Neural cell (in vitro differentiated cells): ENCODE measurements at regions not wholly inside any gene's neighbourhood (a gene's known extent, or its start where the extent isn't known, plus 50 kb on each side); places are given as distances from the start of the nearest gene placed in this dataset.
A peak's percentile ranks its signal among the peaks of the same experiment; 100 is the strongest.

Experiments
- H2AFZ ChIP-seq: fragments of 200-600, 300-800 bp; sonication (generic), shearing (Covaris generic); 2 replicates; pipeline ENCODE4 v1.6.0; 2014; ENCODE audit warnings: low read depth, mild to moderate bottlenecking, antibody characterized with exemption, low read length, moderate library complexity
- H3F3A ChIP-seq: fragments of 200-600 bp; shearing (Covaris generic); 2 replicates; pipeline ENCODE4 v1.6.1; 2016; ENCODE audit warnings: mild to moderate bottlenecking, moderate library complexity, mixed read lengths, antibody characterized with exemption, low read length; ENCODE audit not compliant: insufficient read depth, poor library complexity, severe bottlenecking
- H3K27ac ChIP-seq: fragments of 200-600, 300-800 bp; sonication (generic), shearing (Covaris generic); 2 replicates; pipeline ENCODE4 v1.5.1; 2014; ENCODE audit warnings: mild to moderate bottlenecking, low read length, moderate library complexity
- H3K27me3 ChIP-seq: fragments of 300-800, 200-600 bp; sonication (generic), shearing (Covaris generic); 2 replicates; pipeline ENCODE4 v1.6.0; 2014; ENCODE audit warnings: mild to moderate bottlenecking, low read depth, low read length, moderate library complexity; ENCODE audit not compliant: insufficient read depth
- H3K36me3 ChIP-seq: fragments of 300-800, 200-600 bp; sonication (generic), shearing (Covaris generic); 2 replicates; pipeline ENCODE4 v1.5.1; 2014; ENCODE audit warnings: mild to moderate bottlenecking, antibody characterized with exemption, low read length, moderate library complexity; ENCODE audit not compliant: insufficient read depth
- H3K4me2 ChIP-seq: fragments of 300-800, 200-600 bp; sonication (generic), shearing (Covaris generic); 2 replicates; pipeline ENCODE4 v1.6.0; 2014; ENCODE audit warnings: mild to moderate bottlenecking, low read length
- H3K4me3 ChIP-seq: fragments of 300-800, 200-600 bp; sonication (generic), shearing (Covaris generic); 2 replicates; pipeline ENCODE4 v1.5.1; 2014; ENCODE audit warnings: mild to moderate bottlenecking, low read length, moderate library complexity
- H3K79me2 ChIP-seq: fragments of 200-600 bp; shearing (Covaris generic); replicated peaks from 2 replicates; pipeline ENCODE4 v1.6.0; 2014; ENCODE audit warnings: mild to moderate bottlenecking, low read length, moderate library complexity; ENCODE audit not compliant: insufficient read depth
- H3K9ac ChIP-seq: fragments of 300-800, 200-600 bp; sonication (generic), shearing (Covaris generic); 2 replicates; pipeline ENCODE4 v1.6.1; 2016; ENCODE audit warnings: mild to moderate bottlenecking, low read length, mixed read lengths
- H3K9me2 ChIP-seq: fragments of 200-600 bp; shearing (Covaris generic); 2 replicates; pipeline ENCODE4 v1.6.1; 2016; ENCODE audit warnings: mild to moderate bottlenecking, low read length, mixed read lengths; ENCODE audit not compliant: insufficient read depth
- H3K9me3 ChIP-seq: fragments of 200-600, 300-800 bp; sonication (generic), shearing (Covaris generic); 2 replicates; pipeline ENCODE4 v1.6.1; 2016; ENCODE audit warnings: mild to moderate bottlenecking, mixed run types, low read length, moderate library complexity, mixed read lengths
- H4K20me1 ChIP-seq: fragments of 200-600 bp; shearing (Covaris generic); 2 replicates; pipeline ENCODE4 v1.6.1; 2016; ENCODE audit warnings: mild to moderate bottlenecking, mixed run types; ENCODE audit not compliant: insufficient read depth
- EP300 ChIP-seq: fragments of 450-650 bp; conservative IDR thresholded peaks from 2 replicates; pipeline ENCODE4 v1.6.1; 2014; ENCODE audit warnings: antibody characterized with exemption, mild to moderate bottlenecking, moderate library complexity; ENCODE audit not compliant: poor library complexity, severe bottlenecking
- EZH2 ChIP-seq: fragments of 200-600, 300-800 bp; shearing (Covaris generic), sonication (generic); IDR thresholded peaks from 2 replicates; pipeline ENCODE4 v1.6.1; 2014; ENCODE audit warnings: antibody characterized with exemption, low read length, borderline replicate concordance, mild to moderate bottlenecking; ENCODE audit not compliant: insufficient read depth, poor library complexity, severe bottlenecking
- MXI1 ChIP-seq: fragments of 450-650 bp; conservative IDR thresholded peaks from 2 replicates; pipeline ENCODE4 v1.6.1; 2014; ENCODE audit warnings: antibody characterized with exemption, mild to moderate bottlenecking; ENCODE audit not compliant: poor library complexity, severe bottlenecking
- POLR2AphosphoS5 ChIP-seq: IDR thresholded peaks from 2 replicates; pipeline ENCODE4 v1.6.1; 2012
- RAD21 ChIP-seq: fragments of 450-650 bp; conservative IDR thresholded peaks from 2 replicates; pipeline ENCODE4 v1.6.1; 2014; ENCODE audit warnings: antibody characterized with exemption, mild to moderate bottlenecking, moderate library complexity
- SMC3 ChIP-seq: fragments of 450-650 bp; conservative IDR thresholded peaks from 2 replicates; pipeline ENCODE4 v1.6.1; 2014; ENCODE audit warnings: antibody characterized with exemption, mild to moderate bottlenecking, moderate library complexity; ENCODE audit not compliant: poor library complexity
- TAF1 ChIP-seq: IDR thresholded peaks from 2 replicates; pipeline ENCODE4 v1.6.1; 2012; ENCODE audit warnings: low read depth
- TF ChIP-seq, protein P1 (sequence below): fragments of 450-650 bp; IDR thresholded peaks from 2 replicates; pipeline ENCODE4 v1.5.1; 2014; ENCODE audit warnings: antibody characterized with exemption, mild to moderate bottlenecking, moderate library complexity; ENCODE audit not compliant: poor library complexity, severe bottlenecking
- TF ChIP-seq, protein P2 (sequence below): IDR thresholded peaks from 2 replicates; pipeline ENCODE4 v1.6.1; 2012; ENCODE audit warnings: borderline replicate concordance

DNA sequence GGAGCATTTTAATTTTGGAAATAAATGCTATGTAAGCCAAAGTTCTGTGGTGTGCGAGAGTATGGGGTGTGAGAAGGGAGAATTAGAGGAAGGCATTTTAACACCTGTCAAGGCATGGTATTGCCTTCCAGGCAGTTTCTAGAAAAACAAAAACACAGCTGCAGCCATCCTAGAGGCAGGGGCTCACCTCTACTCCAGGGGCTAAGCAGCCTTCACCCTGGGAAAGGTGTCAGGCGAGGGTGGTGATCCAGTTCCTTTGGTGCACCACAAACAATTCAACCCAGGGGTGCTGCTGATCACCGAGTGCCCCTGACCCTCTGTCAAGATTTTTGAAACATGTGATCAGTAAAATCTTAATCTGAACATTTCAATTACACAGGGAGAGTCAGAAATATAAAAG lies 59.2 kb upstream of the GPR26 start:
- H3K27me3 ChIP-seq = peaks cover 3% of the 10 kb centered on the region
- no peak overlapping the region for H3K4me2 ChIP-seq
- no peaks in the 10 kb centered on the region for H3K36me3 ChIP-seq
- H3K4me3 ChIP-seq = no peak overlapping the region
- no peak overlapping the region for H3K9ac ChIP-seq
- no peak overlapping the region for H3K27ac ChIP-seq
- H4K20me1 ChIP-seq = no peaks in the 10 kb centered on the region
- no peaks in the 10 kb centered on the region for H3F3A ChIP-seq
- no peak overlapping the region for H2AFZ ChIP-seq
- no peaks in the 10 kb centered on the region for H3K9me2 ChIP-seq
- H3K79me2 ChIP-seq = no peaks in the 10 kb centered on the region
- H3K9me3 ChIP-seq = no peaks in the 10 kb centered on the region
- TF ChIP-seq, protein P1, sequence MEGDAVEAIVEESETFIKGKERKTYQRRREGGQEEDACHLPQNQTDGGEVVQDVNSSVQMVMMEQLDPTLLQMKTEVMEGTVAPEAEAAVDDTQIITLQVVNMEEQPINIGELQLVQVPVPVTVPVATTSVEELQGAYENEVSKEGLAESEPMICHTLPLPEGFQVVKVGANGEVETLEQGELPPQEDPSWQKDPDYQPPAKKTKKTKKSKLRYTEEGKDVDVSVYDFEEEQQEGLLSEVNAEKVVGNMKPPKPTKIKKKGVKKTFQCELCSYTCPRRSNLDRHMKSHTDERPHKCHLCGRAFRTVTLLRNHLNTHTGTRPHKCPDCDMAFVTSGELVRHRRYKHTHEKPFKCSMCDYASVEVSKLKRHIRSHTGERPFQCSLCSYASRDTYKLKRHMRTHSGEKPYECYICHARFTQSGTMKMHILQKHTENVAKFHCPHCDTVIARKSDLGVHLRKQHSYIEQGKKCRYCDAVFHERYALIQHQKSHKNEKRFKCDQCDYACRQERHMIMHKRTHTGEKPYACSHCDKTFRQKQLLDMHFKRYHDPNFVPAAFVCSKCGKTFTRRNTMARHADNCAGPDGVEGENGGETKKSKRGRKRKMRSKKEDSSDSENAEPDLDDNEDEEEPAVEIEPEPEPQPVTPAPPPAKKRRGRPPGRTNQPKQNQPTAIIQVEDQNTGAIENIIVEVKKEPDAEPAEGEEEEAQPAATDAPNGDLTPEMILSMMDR = no peak
- TF ChIP-seq EP300 (no peak), POLR2AphosphoS5 (no peak), RAD21 (no peak), SMC3 (no peak), MXI1 (no peak), TAF1 (no peak), EZH2 (no peak)
- TF ChIP-seq, protein P2, sequence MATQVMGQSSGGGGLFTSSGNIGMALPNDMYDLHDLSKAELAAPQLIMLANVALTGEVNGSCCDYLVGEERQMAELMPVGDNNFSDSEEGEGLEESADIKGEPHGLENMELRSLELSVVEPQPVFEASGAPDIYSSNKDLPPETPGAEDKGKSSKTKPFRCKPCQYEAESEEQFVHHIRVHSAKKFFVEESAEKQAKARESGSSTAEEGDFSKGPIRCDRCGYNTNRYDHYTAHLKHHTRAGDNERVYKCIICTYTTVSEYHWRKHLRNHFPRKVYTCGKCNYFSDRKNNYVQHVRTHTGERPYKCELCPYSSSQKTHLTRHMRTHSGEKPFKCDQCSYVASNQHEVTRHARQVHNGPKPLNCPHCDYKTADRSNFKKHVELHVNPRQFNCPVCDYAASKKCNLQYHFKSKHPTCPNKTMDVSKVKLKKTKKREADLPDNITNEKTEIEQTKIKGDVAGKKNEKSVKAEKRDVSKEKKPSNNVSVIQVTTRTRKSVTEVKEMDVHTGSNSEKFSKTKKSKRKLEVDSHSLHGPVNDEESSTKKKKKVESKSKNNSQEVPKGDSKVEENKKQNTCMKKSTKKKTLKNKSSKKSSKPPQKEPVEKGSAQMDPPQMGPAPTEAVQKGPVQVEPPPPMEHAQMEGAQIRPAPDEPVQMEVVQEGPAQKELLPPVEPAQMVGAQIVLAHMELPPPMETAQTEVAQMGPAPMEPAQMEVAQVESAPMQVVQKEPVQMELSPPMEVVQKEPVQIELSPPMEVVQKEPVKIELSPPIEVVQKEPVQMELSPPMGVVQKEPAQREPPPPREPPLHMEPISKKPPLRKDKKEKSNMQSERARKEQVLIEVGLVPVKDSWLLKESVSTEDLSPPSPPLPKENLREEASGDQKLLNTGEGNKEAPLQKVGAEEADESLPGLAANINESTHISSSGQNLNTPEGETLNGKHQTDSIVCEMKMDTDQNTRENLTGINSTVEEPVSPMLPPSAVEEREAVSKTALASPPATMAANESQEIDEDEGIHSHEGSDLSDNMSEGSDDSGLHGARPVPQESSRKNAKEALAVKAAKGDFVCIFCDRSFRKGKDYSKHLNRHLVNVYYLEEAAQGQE = no peak

DNA sequence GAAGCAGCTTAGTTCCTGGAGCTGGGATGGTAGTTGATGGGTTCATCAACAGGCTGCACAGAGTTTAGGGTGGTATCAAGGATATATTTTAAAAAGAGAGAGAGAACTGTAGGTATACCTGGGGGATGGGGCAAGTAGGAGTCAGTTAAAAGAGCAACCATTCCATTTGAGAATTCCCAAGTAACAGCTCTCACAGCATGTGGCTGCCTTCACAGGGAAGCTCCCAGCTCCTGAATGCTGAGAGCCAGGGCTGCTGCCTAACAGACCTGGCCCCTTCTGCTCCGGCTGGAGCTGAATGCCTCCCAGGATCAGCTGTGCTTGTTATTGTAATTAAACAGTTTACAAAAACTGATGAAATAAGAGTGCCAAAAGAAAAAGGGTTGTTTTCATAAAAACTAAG lies 58.8 kb upstream of the GPR26 start:
- Histone ChIP-seq H3K9ac (no peak overlapping the region), H3K27ac (no peak overlapping the region), H3K79me2 (no peaks in the 10 kb centered on the region), H2AFZ (no peak overlapping the region), H3K9me2 (no peaks in the 10 kb centered on the region), H4K20me1 (no peaks in the 10 kb centered on the region), H3K9me3 (no peaks in the 10 kb centered on the region), H3K4me2 (no peak overlapping the region), H3F3A (no peaks in the 10 kb centered on the region), H3K27me3 (peaks cover 6% of the 10 kb centered on the region), H3K4me3 (no peak overlapping the region), H3K36me3 (no peaks in the 10 kb centered on the region)
- TF ChIP-seq EZH2 (no peak), SMC3 (no peak), TAF1 (no peak), RAD21 (no peak)
- TF ChIP-seq, protein P2 = peak; percentile 62
